ENCODE measurements at regions not wholly inside any gene's neighbourhood (a gene's known extent, or its start where the extent isn't known, plus 50 kb on each side); places are given as distances from the start of the nearest gene placed in this dataset.

DNA sequence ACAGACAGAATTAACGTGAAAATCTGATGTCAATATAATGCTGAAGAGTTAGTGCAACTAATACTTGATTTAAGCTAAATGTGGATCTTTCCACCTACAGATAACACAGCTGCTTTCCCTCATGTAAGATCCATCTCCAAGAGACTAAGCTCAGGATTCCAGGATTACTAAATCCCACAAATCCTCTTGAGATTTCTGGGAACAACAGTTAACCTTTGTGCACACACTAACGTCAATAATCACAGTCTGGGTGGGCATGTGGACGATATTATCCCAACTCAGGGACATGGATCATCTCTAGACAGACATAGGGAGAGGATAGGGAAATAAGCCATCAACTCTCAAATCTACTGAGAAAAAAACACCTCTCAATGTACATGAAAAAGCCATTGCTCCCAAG lies 432.6 kb downstream of the SATB2 start:
- TF ChIP-seq EZH2 (IDR thresholded peaks at IDR 0.05; ENCODE audit: low read depth): no peak
- TF ChIP-seq, protein P1, sequence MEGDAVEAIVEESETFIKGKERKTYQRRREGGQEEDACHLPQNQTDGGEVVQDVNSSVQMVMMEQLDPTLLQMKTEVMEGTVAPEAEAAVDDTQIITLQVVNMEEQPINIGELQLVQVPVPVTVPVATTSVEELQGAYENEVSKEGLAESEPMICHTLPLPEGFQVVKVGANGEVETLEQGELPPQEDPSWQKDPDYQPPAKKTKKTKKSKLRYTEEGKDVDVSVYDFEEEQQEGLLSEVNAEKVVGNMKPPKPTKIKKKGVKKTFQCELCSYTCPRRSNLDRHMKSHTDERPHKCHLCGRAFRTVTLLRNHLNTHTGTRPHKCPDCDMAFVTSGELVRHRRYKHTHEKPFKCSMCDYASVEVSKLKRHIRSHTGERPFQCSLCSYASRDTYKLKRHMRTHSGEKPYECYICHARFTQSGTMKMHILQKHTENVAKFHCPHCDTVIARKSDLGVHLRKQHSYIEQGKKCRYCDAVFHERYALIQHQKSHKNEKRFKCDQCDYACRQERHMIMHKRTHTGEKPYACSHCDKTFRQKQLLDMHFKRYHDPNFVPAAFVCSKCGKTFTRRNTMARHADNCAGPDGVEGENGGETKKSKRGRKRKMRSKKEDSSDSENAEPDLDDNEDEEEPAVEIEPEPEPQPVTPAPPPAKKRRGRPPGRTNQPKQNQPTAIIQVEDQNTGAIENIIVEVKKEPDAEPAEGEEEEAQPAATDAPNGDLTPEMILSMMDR (conservative IDR thresholded peaks at IDR 0.05): no peak

Data from PC-9 (cell line).